ENCODE measurements at regions not wholly inside any gene's neighbourhood (a gene's known extent, or its start where the extent isn't known, plus 50 kb on each side); places are given as distances from the start of the nearest gene placed in this dataset.

DNA sequence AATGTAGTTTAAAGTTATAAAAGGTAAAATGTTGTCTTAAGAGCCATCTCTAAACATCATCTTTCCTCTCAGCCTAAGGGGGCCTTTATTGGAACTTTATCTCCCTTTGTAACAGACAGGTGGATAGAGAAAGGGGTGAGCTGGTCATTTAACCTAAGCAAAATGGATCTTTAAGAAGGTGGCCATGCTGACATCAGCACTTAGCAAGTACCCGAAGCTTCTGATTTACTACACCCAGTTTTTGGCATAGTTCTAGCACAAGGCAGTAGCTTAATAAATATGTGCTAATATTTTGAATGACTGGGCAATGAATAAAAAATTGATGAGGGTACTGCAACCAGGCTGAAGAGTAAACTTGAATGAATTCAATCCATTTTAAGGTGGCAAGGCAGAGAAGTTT, 172.7 kb downstream of the GABRG1 start:
- H3K4me3 ChIP-seq: no peak overlapping the region
- H3K27me3 ChIP-seq: no peaks in the 10 kb centered on the region
- no peak for TF ChIP-seq POLR2A (IDR thresholded peaks at IDR 0.05)
- TF ChIP-seq, protein P1, sequence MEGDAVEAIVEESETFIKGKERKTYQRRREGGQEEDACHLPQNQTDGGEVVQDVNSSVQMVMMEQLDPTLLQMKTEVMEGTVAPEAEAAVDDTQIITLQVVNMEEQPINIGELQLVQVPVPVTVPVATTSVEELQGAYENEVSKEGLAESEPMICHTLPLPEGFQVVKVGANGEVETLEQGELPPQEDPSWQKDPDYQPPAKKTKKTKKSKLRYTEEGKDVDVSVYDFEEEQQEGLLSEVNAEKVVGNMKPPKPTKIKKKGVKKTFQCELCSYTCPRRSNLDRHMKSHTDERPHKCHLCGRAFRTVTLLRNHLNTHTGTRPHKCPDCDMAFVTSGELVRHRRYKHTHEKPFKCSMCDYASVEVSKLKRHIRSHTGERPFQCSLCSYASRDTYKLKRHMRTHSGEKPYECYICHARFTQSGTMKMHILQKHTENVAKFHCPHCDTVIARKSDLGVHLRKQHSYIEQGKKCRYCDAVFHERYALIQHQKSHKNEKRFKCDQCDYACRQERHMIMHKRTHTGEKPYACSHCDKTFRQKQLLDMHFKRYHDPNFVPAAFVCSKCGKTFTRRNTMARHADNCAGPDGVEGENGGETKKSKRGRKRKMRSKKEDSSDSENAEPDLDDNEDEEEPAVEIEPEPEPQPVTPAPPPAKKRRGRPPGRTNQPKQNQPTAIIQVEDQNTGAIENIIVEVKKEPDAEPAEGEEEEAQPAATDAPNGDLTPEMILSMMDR (IDR thresholded peaks at IDR 0.05): no peak
- no peaks in the 10 kb centered on the region for H3K9me3 ChIP-seq (replicated peaks in 1 of 3)
- intact Hi-C loops (cut with DNase I): no loop called here
- no peaks in the 10 kb centered on the region for H3K36me3 ChIP-seq (replicated peaks in 1 of 2)
- WGBS, 4 donors: 64 to 72% (median 69%) methylated on average over 1 of the region's 1 CpG
- no peaks in the 10 kb centered on the region for H3K4me1 ChIP-seq (replicated peaks in 1 of 2)
- no peak for DNase-seq
- H3K27ac ChIP-seq: no peak overlapping the region

DNA sequence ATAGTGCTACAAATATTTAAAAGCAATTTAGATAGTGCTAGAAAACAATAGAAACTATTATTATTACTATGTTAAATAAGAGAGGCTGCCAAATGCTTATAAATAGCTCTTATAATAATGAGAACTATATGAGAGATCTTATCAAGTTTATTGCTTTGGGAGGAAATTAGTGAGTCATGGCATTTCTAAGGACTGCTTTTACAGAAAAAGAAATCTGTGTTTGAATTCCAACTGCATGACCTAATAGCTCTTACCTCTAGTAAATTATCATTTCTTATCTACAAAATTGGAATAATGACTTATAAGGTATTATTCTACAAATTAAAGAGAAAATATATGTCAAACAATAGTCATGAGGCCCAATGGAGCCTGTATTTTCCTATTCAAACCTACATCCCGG, 177.2 kb downstream of the GABRG1 start:
- no peak overlapping the region for H3K4me3 ChIP-seq
- no peaks in the 10 kb centered on the region for H3K36me3 ChIP-seq (replicated peaks in 1 of 2)
- no peak for DNase-seq
- TF ChIP-seq, protein P1 (IDR thresholded peaks at IDR 0.05): no peak
- no peak for TF ChIP-seq POLR2A (IDR thresholded peaks at IDR 0.05)
- intact Hi-C loops (cut with DNase I): no loop called here
- H3K27ac ChIP-seq: no peak overlapping the region
- H3K4me1 ChIP-seq (replicated peaks in 1 of 2): no peaks in the 10 kb centered on the region
- H3K27me3 ChIP-seq: no peaks in the 10 kb centered on the region
- WGBS, 4 donors: 82 to 92% (median 86%) methylated on average over 1 of the region's 1 CpG
- no peaks in the 10 kb centered on the region for H3K9me3 ChIP-seq (replicated peaks in 1 of 3)

DNA sequence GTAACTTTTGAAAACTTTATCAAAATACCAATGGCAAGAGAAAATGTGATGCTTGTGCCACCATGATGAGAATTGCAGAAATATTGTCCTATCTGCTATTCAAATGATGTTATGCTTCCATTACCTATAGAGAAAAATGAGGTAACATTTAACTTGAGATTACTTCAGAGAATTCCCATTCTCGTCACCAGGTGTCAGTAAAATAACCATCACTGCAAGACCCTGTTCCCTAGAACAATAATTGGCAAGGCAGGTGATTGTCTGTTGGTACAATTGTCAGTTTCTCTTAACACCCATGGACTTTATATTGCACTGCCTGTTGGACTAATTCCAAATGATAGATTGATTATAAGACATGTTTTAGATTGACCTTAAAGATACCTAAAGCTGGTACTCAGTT, 179.9 kb downstream of the GABRG1 start:
- intact Hi-C loops (cut with DNase I): no loop called here
- no peak for DNase-seq
- WGBS, 4 donors: 41 to 74% (median 59%) methylated on average over 1 of the region's 1 CpG
- no peaks in the 10 kb centered on the region for H3K9me3 ChIP-seq (replicated peaks in 1 of 3)
- no peaks in the 10 kb centered on the region for H3K27me3 ChIP-seq
- no peaks in the 10 kb centered on the region for H3K36me3 ChIP-seq (replicated peaks in 1 of 2)
- H3K27ac ChIP-seq: no peak overlapping the region
- no peaks in the 10 kb centered on the region for H3K4me1 ChIP-seq (replicated peaks in 1 of 2)
- no peak for TF ChIP-seq POLR2A (IDR thresholded peaks at IDR 0.05)
- TF ChIP-seq, protein P1 (IDR thresholded peaks at IDR 0.05): no peak
- H3K4me3 ChIP-seq: no peak overlapping the region

DNA sequence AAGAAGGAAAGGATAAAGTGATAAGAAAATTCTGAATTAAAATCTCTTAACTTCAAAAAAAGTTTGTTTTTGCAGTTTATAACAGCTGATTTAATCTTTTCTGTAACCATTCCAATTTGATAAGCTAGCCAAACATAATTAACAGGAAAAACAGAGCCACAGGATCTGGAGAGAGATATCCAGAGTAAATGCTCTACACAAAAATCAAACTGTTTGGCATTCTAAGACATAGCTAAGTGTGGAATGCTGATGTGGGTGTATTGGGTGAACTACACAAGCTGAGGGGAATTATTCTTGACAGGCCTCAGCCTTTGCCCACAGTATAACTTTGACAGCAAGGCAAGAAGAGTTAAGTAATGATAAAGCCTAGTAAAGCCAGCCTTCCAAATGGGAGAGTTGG, 184.8 kb downstream of the GABRG1 start:
- Histone ChIP-seq H3K27ac (no peak overlapping the region), H3K36me3 (replicated peaks in 1 of 2) (no peaks in the 10 kb centered on the region), H3K9me3 (replicated peaks in 1 of 3) (no peaks in the 10 kb centered on the region), H3K27me3 (no peaks in the 10 kb centered on the region), H3K4me3 (no peak overlapping the region), H3K4me1 (replicated peaks in 1 of 2) (no peaks in the 10 kb centered on the region)
- TF ChIP-seq, protein P1 (IDR thresholded peaks at IDR 0.05): no peak
- no peak for TF ChIP-seq POLR2A (IDR thresholded peaks at IDR 0.05)
- no peak for DNase-seq
- intact Hi-C loops (cut with DNase I): no loop called here
